ENCODE measurements at regions not wholly inside any gene's neighbourhood (a gene's known extent, or its start where the extent isn't known, plus 50 kb on each side); places are given as distances from the start of the nearest gene placed in this dataset.

DNA sequence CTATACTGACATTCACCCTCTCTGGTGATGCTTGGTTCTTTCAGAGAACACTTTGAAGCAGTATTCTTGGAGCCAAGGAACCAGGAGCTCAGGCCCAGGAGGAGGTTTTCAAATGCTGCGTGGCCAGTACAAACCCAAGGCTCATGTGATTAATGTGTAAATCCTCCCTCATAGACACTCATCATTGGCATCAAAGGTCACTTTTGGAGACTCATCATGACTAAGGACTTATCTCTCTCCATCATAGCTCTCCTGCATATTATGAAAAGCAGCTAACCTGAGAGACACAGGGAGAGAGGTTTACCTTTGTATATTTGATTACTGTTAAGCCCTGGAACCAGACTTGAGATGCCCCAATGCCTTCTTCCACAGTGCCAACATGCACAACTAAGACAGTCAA is 115.3 kb upstream of the SRD5A2 start:
- H2BK20ac ChIP-seq (ENCODE audit: low read depth, low read length, poor library complexity, severe bottlenecking) = no peak overlapping the region
- H3K27me3 ChIP-seq (ENCODE audit: insufficient read depth, low read length) = no peaks in the 10 kb centered on the region
- no peaks in the 10 kb centered on the region for H3K4me1 ChIP-seq (ENCODE audit: insufficient read depth, low read length)
- no peaks in the 10 kb centered on the region for H3K23me2 ChIP-seq (ENCODE audit: insufficient read length, low read depth, low read length, poor library complexity, severe bottlenecking)
- no peaks in the 10 kb centered on the region for H3K79me2 ChIP-seq (ENCODE audit: insufficient read depth, low read length)
- H2BK12ac ChIP-seq (ENCODE audit: insufficient read length, low read depth, low read length) = no peak overlapping the region
- H3K18ac ChIP-seq (ENCODE audit: insufficient read length, low read depth, low read length) = no peak overlapping the region
- H3K9ac ChIP-seq (ENCODE audit: extremely low read depth, insufficient read length, low read length) = no peak overlapping the region
- no peaks in the 10 kb centered on the region for H4K20me1 ChIP-seq (ENCODE audit: control insufficient read depth, insufficient read depth, insufficient read length)
- peaks cover 47% of the 10 kb centered on the region for H3K9me3 ChIP-seq (ENCODE audit: control insufficient read depth, low read depth, low read length)
- Mint-ChIP-seq H3K36me3 (ENCODE audit: insufficient read depth in 1 of 3, low read depth in 3 of 3) (peaks cover 18 to 30% (median 25%) of the 10 kb centered on the region in 3 experiments), H3K27me3 (ENCODE audit: low read depth) (peaks cover 17% of the 10 kb centered on the region), H3K27ac (no peak overlapping the region), H3K4me3 (no peak overlapping the region), H3K9me3 (peaks cover 70 to 79% of the 10 kb centered on the region in 2 experiments), H3K4me1 (no peaks in the 10 kb centered on the region)
- H3K56ac ChIP-seq (ENCODE audit: insufficient read length, low read depth, low read length) = no peak overlapping the region
- H4K8ac ChIP-seq (replicated peaks; ENCODE audit: insufficient read length, low read depth, low read length) = no peak overlapping the region
- H2AFZ ChIP-seq (ENCODE audit: low read length) = no peak overlapping the region
- no peak overlapping the region for H3K4me2 ChIP-seq (ENCODE audit: insufficient read depth, insufficient read length, low read length)
- WGBS (ENCODE audit: extremely low coverage, insufficient read length, low lambda C conversion rate) = no CpG with 5 or more reads among the region's 1 CpG
- no peak overlapping the region for H3T11ph ChIP-seq (ENCODE audit: low read length)
- no peak overlapping the region for H3K4ac ChIP-seq (ENCODE audit: low read depth, low read length)
- H4K5ac ChIP-seq (ENCODE audit: insufficient read length, low read depth, low read length) = no peak overlapping the region
- H3K23ac ChIP-seq (ENCODE audit: insufficient read length, low read depth, low read length) = no peak overlapping the region
- H3K79me1 ChIP-seq (ENCODE audit: insufficient read depth, low read depth, low read length, poor library complexity, severe bottlenecking) = no peaks in the 10 kb centered on the region
- no peak for DNase-seq
- no peak overlapping the region for H2BK5ac ChIP-seq (ENCODE audit: insufficient read length, low read length)
- H3K27ac ChIP-seq (ENCODE audit: insufficient read length, low read depth, low read length) = no peak overlapping the region
- H2BK120ac ChIP-seq (ENCODE audit: low read depth, low read length, poor library complexity, severe bottlenecking) = no peak overlapping the region
- TF ChIP-seq, protein P1, sequence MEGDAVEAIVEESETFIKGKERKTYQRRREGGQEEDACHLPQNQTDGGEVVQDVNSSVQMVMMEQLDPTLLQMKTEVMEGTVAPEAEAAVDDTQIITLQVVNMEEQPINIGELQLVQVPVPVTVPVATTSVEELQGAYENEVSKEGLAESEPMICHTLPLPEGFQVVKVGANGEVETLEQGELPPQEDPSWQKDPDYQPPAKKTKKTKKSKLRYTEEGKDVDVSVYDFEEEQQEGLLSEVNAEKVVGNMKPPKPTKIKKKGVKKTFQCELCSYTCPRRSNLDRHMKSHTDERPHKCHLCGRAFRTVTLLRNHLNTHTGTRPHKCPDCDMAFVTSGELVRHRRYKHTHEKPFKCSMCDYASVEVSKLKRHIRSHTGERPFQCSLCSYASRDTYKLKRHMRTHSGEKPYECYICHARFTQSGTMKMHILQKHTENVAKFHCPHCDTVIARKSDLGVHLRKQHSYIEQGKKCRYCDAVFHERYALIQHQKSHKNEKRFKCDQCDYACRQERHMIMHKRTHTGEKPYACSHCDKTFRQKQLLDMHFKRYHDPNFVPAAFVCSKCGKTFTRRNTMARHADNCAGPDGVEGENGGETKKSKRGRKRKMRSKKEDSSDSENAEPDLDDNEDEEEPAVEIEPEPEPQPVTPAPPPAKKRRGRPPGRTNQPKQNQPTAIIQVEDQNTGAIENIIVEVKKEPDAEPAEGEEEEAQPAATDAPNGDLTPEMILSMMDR (conservative IDR thresholded peaks at IDR 0.05) = no peak
- no peak overlapping the region for H4K91ac ChIP-seq (ENCODE audit: insufficient read length, low read depth, low read length)
- H2BK15ac ChIP-seq (ENCODE audit: low read depth, low read length) = no peak overlapping the region
- H3K14ac ChIP-seq (ENCODE audit: insufficient read depth, low read length) = no peak overlapping the region
- H2AK5ac ChIP-seq (ENCODE audit: insufficient read length, low read length) = no peak overlapping the region

Measured in H9 (cell line).